Muscle layer of colon (tissue), 2 donors: ENCODE measurements at regions not wholly inside any gene's neighbourhood (a gene's known extent, or its start where the extent isn't known, plus 50 kb on each side); places are given as distances from the start of the nearest gene placed in this dataset.

Experiments used
- H3K27ac ChIP-seq: one replicate; pipeline ENCODE4 v1.7.0; 2013; ENCODE audit warnings: low read depth, mild to moderate bottlenecking, low read length, moderate library complexity
- H3K27me3 ChIP-seq, 2 donors: one replicate each; pipeline ENCODE4 v1.7.0; 2013; ENCODE audit warnings: low read length in 2 of 2, mild to moderate bottlenecking in 2 of 2; ENCODE audit not compliant: insufficient read depth in 2 of 2, control insufficient read depth in 1 of 2
- H3K36me3 ChIP-seq: one replicate; pipeline ENCODE4 v1.7.0; 2013; ENCODE audit warnings: mild to moderate bottlenecking, low read length; ENCODE audit not compliant: insufficient read depth
- H3K4me1 ChIP-seq: one replicate; pipeline ENCODE4 v1.7.0; 2013; ENCODE audit warnings: mild to moderate bottlenecking, low read length; ENCODE audit not compliant: insufficient read depth
- H3K4me3 ChIP-seq, 2 donors: one replicate each; pipeline ENCODE4 v1.7.0; 2013; ENCODE audit warnings: low read length in 2 of 2, low read depth in 1 of 2, mild to moderate bottlenecking in 1 of 2, moderate library complexity in 1 of 2
- H3K9ac ChIP-seq: one replicate; pipeline ENCODE4 v1.7.0; 2013; ENCODE audit warnings: low read length
- H3K9me3 ChIP-seq: one replicate; pipeline ENCODE4 v1.7.0; 2013; ENCODE audit warnings: mild to moderate bottlenecking, low read length
- donor health status: abdominal sarcoma.
- donor health status: Adenocarcinoma of cecum.

DNA sequence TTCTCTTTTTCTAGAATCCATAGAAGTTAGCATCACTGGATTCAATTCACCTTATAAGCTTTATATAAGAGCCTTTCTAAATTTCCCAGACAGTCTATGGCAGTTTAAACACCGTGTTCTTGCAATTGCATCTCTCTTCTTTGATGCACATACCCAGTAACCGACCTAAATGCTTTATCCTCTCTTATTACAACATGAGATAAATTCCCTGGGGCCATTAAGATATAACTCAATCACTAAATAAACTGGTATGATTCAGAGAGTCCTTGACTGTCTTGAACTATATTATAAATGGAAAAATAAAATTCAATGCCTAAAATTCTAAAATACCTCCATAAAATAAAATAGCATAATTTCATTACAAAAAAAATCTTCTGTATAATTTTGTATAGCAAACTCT is 98.1 kb downstream of the DIRAS2 start:
- no peak overlapping the region for H3K27ac ChIP-seq
- no peaks in the 10 kb centered on the region for H3K4me1 ChIP-seq
- H3K4me3 ChIP-seq, result no peak overlapping the region

GRCh38 chr9:90546200-90546599 is 96.4 kb downstream of the DIRAS2 start:
- H3K4me1 ChIP-seq, result no peaks in the 10 kb centered on the region
- H3K27ac ChIP-seq, result no peak overlapping the region
- no peaks in the 10 kb centered on the region for H3K27me3 ChIP-seq
- H3K4me3 ChIP-seq, result no peak overlapping the region
- H3K9ac ChIP-seq, result no peak overlapping the region
- no peaks in the 10 kb centered on the region for H3K9me3 ChIP-seq
- no peaks in the 10 kb centered on the region for H3K36me3 ChIP-seq

More for the DNA sequence above, 98.1 kb downstream of the DIRAS2 start:
- no peak overlapping the region for H3K9ac ChIP-seq
- no peaks in the 10 kb centered on the region for H3K36me3 ChIP-seq
- no peaks in the 10 kb centered on the region for H3K9me3 ChIP-seq
- no peaks in the 10 kb centered on the region for H3K27me3 ChIP-seq

DNA sequence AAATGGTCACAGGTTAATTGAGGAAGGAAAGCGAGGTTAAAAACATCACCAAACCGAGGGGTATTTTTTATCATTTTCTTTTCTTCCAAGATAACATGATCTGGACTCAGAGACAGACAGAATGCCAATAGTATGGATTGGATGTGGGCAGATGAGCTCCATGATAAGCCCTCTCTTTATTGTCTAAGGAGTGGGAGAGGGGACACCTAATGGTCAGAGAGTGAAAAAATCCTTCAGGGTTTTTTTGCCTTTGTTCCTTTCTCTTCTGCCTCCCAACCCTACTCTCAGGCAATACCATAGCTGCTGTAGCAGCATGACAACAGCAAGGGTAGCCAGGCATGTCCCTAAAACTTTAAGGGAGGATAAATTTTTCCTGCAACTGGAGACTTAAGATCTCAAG is 94.7 kb downstream of the DIRAS2 start:
- no peaks in the 10 kb centered on the region for H3K9me3 ChIP-seq

DNA sequence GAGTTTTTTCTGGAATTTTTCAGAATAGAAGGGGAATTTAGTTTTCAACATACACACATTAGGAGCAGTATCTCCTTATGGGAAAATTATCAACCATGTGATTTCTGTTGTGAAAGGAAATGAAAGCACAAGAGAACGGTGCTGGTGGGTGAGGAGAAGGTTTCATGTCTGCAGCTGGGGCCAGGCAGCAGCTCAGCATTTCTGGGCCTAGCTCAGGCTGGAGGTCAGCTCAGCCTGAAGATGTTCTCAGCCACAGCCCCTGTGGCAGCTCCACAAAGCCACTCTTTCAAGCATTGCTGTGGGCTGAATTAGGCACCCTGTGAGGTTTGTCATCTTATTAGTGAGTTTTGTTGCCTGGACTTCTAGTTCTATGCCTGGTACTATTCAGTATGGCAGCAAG is 90.3 kb downstream of the DIRAS2 start:
- no peak overlapping the region for H3K4me3 ChIP-seq
- no peaks in the 10 kb centered on the region for H3K36me3 ChIP-seq
- no peaks in the 10 kb centered on the region for H3K4me1 ChIP-seq
- no peaks in the 10 kb centered on the region for H3K27me3 ChIP-seq
- no peaks in the 10 kb centered on the region for H3K9me3 ChIP-seq
- H3K27ac ChIP-seq, result no peak overlapping the region
- H3K9ac ChIP-seq, result no peak overlapping the region

More for the DNA sequence above, 94.7 kb downstream of the DIRAS2 start:
- Histone ChIP-seq H3K27ac (no peak overlapping the region), H3K27me3 (no peaks in the 10 kb centered on the region), H3K4me3 (no peak overlapping the region), H3K36me3 (no peaks in the 10 kb centered on the region), H3K4me1 (no peaks in the 10 kb centered on the region), H3K9ac (no peak overlapping the region)

- Histone ChIP-seq H3K9ac (no peak overlapping the region), H3K4me3 (no peak overlapping the region), H3K4me1 (no peaks in the 10 kb centered on the region), H3K9me3 (no peaks in the 10 kb centered on the region), H3K27ac (no peak overlapping the region), H3K36me3 (no peaks in the 10 kb centered on the region), H3K27me3 (no peaks in the 10 kb centered on the region)
Measured at GRCh38 chr9:90555351-90556057, 87.1 kb downstream of the DIRAS2 start.

DNA sequence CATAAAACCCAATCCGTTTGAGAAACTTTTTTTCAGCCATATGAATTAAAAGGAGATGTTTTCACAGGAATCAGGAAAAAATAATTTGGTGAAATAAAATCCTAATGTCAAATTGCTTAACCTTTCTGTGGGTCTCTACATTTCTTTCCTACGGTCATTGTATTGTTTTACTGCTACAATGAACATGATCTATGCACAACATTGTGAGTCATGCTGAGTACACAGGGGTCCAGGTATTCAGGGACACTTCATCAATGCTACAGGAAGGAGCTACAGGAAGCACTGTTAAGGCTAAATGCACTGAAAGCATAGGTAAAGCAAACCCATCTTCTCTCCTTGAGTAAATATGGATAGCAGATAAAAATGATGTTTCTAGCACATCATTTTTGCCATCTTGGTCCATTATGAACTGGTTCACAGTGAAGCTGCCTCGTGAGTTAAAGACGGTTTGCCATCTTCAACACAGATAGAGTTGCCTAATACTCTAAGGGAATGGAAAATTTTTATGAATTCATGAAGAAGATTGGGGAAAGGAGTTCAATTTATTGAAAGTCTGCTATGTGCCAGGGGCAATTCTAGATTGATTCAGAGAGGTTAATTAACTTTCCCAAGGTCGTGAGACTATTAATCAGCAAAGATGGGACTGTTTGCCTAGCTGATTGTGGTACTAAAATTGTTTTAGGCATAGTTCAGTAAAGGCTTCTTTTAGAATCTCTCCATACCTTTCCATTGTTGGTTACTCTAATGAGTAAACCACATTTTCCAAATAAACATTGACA is 85.5 kb downstream of the DIRAS2 start:
- no peak overlapping the region for H3K27ac ChIP-seq
- no peaks in the 10 kb centered on the region for H3K9me3 ChIP-seq
- H3K4me1 ChIP-seq, result no peaks in the 10 kb centered on the region
- H3K36me3 ChIP-seq, result no peaks in the 10 kb centered on the region
- H3K9ac ChIP-seq, result no peak overlapping the region
- H3K27me3 ChIP-seq, result no peaks in the 10 kb centered on the region
- H3K4me3 ChIP-seq, result no peak overlapping the region

GRCh38 chr9:90559075-90560073 is 83.2 kb downstream of the DIRAS2 start:
- Histone ChIP-seq H3K9me3 (no peaks in the 10 kb centered on the region), H3K4me3 (no peak overlapping the region), H3K9ac (no peak overlapping the region), H3K27ac (no peak overlapping the region), H3K36me3 (no peaks in the 10 kb centered on the region), H3K4me1 (no peaks in the 10 kb centered on the region), H3K27me3 (no peaks in the 10 kb centered on the region)
